Liver (tissue), 8 donors: ENCODE measurements at regions not wholly inside any gene's neighbourhood (a gene's known extent, or its start where the extent isn't known, plus 50 kb on each side); places are given as distances from the start of the nearest gene placed in this dataset.

Experiments used
- DNase-seq: peaks from one replicate; pipeline ENCODE4 v3.0.0-alpha.2; 2017; ENCODE audit warnings: low spot score
- H3K27ac ChIP-seq, 2 donors: one replicate each; pipeline ENCODE4 v1.7.0; 2013; ENCODE audit warnings: inconsistent platforms in 2 of 2, low read length in 2 of 2, control low read depth in 1 of 2, low read depth in 1 of 2, mild to moderate bottlenecking in 1 of 2
- H3K27me3 ChIP-seq, 4 donors: one replicate each; pipeline versions ENCODE4 v1.6.1 to v1.7.0; 2013; ENCODE audit warnings: low read length in 3 of 4, inconsistent platforms in 1 of 4, mild to moderate bottlenecking in 1 of 4, moderate library complexity in 1 of 4; ENCODE audit not compliant: control insufficient read depth in 4 of 4, insufficient read depth in 4 of 4
- H3K36me3 ChIP-seq, 4 donors: one replicate each; pipeline versions ENCODE4 v1.6.1 to v1.7.0; 2013; ENCODE audit warnings: low read length in 3 of 4, mild to moderate bottlenecking in 3 of 4, low read depth in 1 of 4, moderate library complexity in 1 of 4; ENCODE audit not compliant: control insufficient read depth in 4 of 4, insufficient read depth in 3 of 4
- H3K4me1 ChIP-seq, 4 donors: one replicate each; pipeline versions ENCODE4 v1.6.1 to v1.7.0; 2013; ENCODE audit warnings: low read length in 3 of 4, mild to moderate bottlenecking in 3 of 4, moderate library complexity in 1 of 4; ENCODE audit not compliant: control insufficient read depth in 4 of 4, insufficient read depth in 4 of 4
- H3K4me3 ChIP-seq, 3 donors: one replicate each; pipeline versions ENCODE4 v1.6.1 to v1.7.0; 2013; ENCODE audit warnings: low read length in 3 of 3, control low read depth in 1 of 3, low read depth in 1 of 3, mild to moderate bottlenecking in 1 of 3
- H3K9ac ChIP-seq, 2 donors: one replicate each; pipeline ENCODE4 v1.7.0; 2013; ENCODE audit warnings: low read length in 2 of 2, mild to moderate bottlenecking in 2 of 2, moderate library complexity in 2 of 2, control low read depth in 1 of 2, low read depth in 1 of 2
- H3K9me3 ChIP-seq, 4 donors: one replicate each; pipeline versions ENCODE4 v1.6.1 to v1.7.0; 2013; ENCODE audit warnings: low read length in 3 of 4; ENCODE audit not compliant: control insufficient read depth in 4 of 4
- EGR1 ChIP-seq, 2 donors: IDR thresholded peaks; 2 replicates each; pipeline ENCODE4 v1.6.1; 2016 to 2018; ENCODE audit warnings: antibody characterized with exemption in 2 of 2, low read depth in 2 of 2
- FOXA1 ChIP-seq: IDR thresholded peaks from 2 replicates; pipeline ENCODE4 v1.6.1; 2016; ENCODE audit warnings: antibody characterized with exemption
- FOXA2 ChIP-seq: IDR thresholded peaks from 2 replicates; pipeline ENCODE4 v1.6.1; 2016; ENCODE audit warnings: antibody characterized with exemption
- GABPA ChIP-seq, 2 donors: IDR thresholded peaks in 1 of 2; conservative IDR thresholded peaks in 1 of 2; 2 replicates each; pipeline ENCODE4 v1.6.1; 2016; ENCODE audit warnings: antibody characterized with exemption in 2 of 2, mild to moderate bottlenecking in 1 of 2, moderate library complexity in 1 of 2
- HNF4G ChIP-seq: IDR thresholded peaks from 2 replicates; pipeline ENCODE4 v1.6.1; 2016; ENCODE audit warnings: antibody characterized with exemption
- JUND ChIP-seq, 2 donors: IDR thresholded peaks; 2 replicates each; pipeline ENCODE4 v1.6.1; 2016; ENCODE audit warnings: antibody characterized with exemption in 2 of 2
- RXRA ChIP-seq, 2 donors: IDR thresholded peaks; 2 replicates each; pipeline ENCODE4 v1.6.1; 2017 to 2018; ENCODE audit warnings: antibody characterized with exemption in 2 of 2, mild to moderate bottlenecking in 1 of 2
- SP1 ChIP-seq: IDR thresholded peaks from 2 replicates; pipeline ENCODE4 v1.6.1; 2018; ENCODE audit warnings: antibody characterized with exemption, mild to moderate bottlenecking
- YY1 ChIP-seq: IDR thresholded peaks from 2 replicates; pipeline ENCODE4 v1.6.1; 2016; ENCODE audit warnings: antibody characterized with exemption, mild to moderate bottlenecking
- WGBS: extraction: QIAGEN DNeasy Blood & Tissue Kit; methylation state at CpG from one replicate; pipeline ENCODE4 v1.1.7; 2013; 5-methylcytosine and 5-hydroxymethylcytosine counted together
- TF ChIP-seq, protein P1 (sequence below): IDR thresholded peaks from 2 replicates; pipeline ENCODE4 v1.6.1; 2016; ENCODE audit warnings: antibody characterized with exemption, mild to moderate bottlenecking
- TF ChIP-seq, protein P2 (sequence below): IDR thresholded peaks from 2 replicates; pipeline ENCODE4 v1.6.1; 2016; ENCODE audit warnings: antibody characterized with exemption
- TF ChIP-seq, protein P3 (sequence below): fragments of 150-350 bp; IDR thresholded peaks from 2 replicates; pipeline ENCODE4 v1.5.1; 2017; ENCODE audit warnings: improper control_type of control experiment, low read depth, low read length; ENCODE audit not compliant: missing input control
- donor health status: healthy.
- donor health status: healthy.
- donor health status: healthy.
- donor health status: healthy.
- donor health status: healthy.

DNA sequence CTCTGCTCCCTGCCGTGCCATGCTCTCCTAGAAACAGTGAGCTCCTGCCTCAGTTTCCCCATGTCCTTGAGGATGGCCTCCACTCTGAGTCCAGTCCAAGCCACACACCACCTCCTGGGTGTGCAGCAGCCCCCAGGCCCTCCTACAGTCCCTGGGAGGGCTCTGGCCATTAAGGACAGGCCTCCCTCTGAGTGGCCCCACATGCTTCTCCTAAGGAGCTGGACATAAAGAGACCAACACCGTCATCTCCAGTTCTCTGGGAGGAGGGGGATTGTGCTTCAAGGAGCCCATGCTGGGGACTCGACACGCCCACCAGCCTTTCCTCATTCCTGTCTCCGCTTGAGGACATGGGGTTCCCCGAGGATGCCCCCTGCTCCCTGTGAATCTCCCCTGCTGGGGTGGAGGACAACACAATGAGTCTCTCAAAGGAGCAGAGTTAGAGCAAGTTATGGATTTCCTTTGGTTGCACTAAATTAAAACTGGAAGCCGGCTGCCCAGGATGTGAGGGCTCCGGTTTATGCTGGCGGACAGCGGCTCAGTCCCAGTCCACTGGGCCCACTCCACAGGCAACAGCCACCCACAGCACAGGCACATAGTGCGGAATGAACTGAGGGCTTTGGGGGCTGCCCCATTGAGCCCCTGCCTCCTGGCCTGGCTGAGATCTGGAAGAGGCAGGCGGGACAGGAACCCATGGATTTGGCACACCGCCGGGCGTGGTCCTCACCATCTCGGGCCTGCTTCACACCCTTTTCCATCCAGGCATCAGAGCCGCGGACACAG, 165.6 kb upstream of the IQSEC1 start:
- Histone ChIP-seq H3K4me1 (no peaks in the 10 kb centered on the region), H3K9me3 (no peaks in the 10 kb centered on the region), H3K9ac (no peak overlapping the region), H3K36me3 (no peaks in the 10 kb centered on the region), H3K27ac (no peak overlapping the region), H3K27me3 (no peaks in the 10 kb centered on the region), H3K4me3 (no peak overlapping the region)
- no peak for DNase-seq
- 95% methylated on average over 18 of the region's 18 CpGs for WGBS
- no peak for TF ChIP-seq EGR1 (IDR thresholded peaks at IDR 0.05; ENCODE audit: low read depth in 2 of 2)
- TF ChIP-seq SP1: no peak
- TF ChIP-seq, protein P1, sequence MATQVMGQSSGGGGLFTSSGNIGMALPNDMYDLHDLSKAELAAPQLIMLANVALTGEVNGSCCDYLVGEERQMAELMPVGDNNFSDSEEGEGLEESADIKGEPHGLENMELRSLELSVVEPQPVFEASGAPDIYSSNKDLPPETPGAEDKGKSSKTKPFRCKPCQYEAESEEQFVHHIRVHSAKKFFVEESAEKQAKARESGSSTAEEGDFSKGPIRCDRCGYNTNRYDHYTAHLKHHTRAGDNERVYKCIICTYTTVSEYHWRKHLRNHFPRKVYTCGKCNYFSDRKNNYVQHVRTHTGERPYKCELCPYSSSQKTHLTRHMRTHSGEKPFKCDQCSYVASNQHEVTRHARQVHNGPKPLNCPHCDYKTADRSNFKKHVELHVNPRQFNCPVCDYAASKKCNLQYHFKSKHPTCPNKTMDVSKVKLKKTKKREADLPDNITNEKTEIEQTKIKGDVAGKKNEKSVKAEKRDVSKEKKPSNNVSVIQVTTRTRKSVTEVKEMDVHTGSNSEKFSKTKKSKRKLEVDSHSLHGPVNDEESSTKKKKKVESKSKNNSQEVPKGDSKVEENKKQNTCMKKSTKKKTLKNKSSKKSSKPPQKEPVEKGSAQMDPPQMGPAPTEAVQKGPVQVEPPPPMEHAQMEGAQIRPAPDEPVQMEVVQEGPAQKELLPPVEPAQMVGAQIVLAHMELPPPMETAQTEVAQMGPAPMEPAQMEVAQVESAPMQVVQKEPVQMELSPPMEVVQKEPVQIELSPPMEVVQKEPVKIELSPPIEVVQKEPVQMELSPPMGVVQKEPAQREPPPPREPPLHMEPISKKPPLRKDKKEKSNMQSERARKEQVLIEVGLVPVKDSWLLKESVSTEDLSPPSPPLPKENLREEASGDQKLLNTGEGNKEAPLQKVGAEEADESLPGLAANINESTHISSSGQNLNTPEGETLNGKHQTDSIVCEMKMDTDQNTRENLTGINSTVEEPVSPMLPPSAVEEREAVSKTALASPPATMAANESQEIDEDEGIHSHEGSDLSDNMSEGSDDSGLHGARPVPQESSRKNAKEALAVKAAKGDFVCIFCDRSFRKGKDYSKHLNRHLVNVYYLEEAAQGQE: no peak
- TF ChIP-seq HNF4G: no peak

GRCh38 chr3:13237776-13238490, 164.7 kb upstream of the IQSEC1 start:
- Histone ChIP-seq H3K9ac (no peak overlapping the region), H3K9me3 (no peaks in the 10 kb centered on the region), H3K27ac (no peak overlapping the region), H3K36me3 (no peaks in the 10 kb centered on the region), H3K4me1 (no peaks in the 10 kb centered on the region), H3K27me3 (no peaks in the 10 kb centered on the region), H3K4me3 (no peak overlapping the region)
- no peak for DNase-seq
- TF ChIP-seq YY1 (no peak), RXRA (IDR thresholded peaks at IDR 0.05) (no peak), JUND (IDR thresholded peaks at IDR 0.05) (no peak), FOXA2 (no peak), GABPA (IDR thresholded peaks at IDR 0.05 in 1 of 2, conservative IDR thresholded peaks at IDR 0.05 in 1 of 2) (no peak), FOXA1 (no peak)
- TF ChIP-seq, protein P2, sequence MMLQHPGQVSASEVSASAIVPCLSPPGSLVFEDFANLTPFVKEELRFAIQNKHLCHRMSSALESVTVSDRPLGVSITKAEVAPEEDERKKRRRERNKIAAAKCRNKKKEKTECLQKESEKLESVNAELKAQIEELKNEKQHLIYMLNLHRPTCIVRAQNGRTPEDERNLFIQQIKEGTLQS: no peak
- TF ChIP-seq, protein P3, sequence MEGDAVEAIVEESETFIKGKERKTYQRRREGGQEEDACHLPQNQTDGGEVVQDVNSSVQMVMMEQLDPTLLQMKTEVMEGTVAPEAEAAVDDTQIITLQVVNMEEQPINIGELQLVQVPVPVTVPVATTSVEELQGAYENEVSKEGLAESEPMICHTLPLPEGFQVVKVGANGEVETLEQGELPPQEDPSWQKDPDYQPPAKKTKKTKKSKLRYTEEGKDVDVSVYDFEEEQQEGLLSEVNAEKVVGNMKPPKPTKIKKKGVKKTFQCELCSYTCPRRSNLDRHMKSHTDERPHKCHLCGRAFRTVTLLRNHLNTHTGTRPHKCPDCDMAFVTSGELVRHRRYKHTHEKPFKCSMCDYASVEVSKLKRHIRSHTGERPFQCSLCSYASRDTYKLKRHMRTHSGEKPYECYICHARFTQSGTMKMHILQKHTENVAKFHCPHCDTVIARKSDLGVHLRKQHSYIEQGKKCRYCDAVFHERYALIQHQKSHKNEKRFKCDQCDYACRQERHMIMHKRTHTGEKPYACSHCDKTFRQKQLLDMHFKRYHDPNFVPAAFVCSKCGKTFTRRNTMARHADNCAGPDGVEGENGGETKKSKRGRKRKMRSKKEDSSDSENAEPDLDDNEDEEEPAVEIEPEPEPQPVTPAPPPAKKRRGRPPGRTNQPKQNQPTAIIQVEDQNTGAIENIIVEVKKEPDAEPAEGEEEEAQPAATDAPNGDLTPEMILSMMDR: no peak
- WGBS: 94% methylated on average over 18 of the region's 18 CpGs
